A673 (cell line): ENCODE measurements at regions not wholly inside any gene's neighbourhood (a gene's known extent, or its start where the extent isn't known, plus 50 kb on each side); places are given as distances from the start of the nearest gene placed in this dataset.
"Not testable (repeated sequence)": the region's sequence is repeated elsewhere in the genome, so short reads cannot be mapped to it uniquely, and the experiment has no call there.

Experiments used
- BruUV-seq: library from RNA; stranded (reverse); fragments of 400-500 nt; replicated peaks from 2 replicates; lab custom pipeline; 2021; lab: Mats Ljungman, UMichigan
- CTCF ChIA-PET: fragments of 300-600 bp; sonication (Branson Sonifier 250); formaldehyde crosslinking; loops from one replicate; lab custom pipeline; 2022; ENCODE audit warnings: antibody characterized with exemption; lab: Charles Lee
- POLR2A ChIA-PET: fragments of 300-600 bp; sonication (Branson Sonifier 250); formaldehyde crosslinking; loops from one replicate; lab custom pipeline; 2022; ENCODE audit warnings: antibody characterized with exemption; ENCODE audit not compliant: low non-redundant PET; lab: Charles Lee
- DNase-seq: peaks from one replicate; pipeline ENCODE4 v3.0.0-alpha.2; 2015; ENCODE audit warnings: low spot score
- H3K27ac ChIP-seq: fragments of 200-600 bp; sonication (generic); 2 replicates; pipeline ENCODE4 v1.5.1; 2016; ENCODE audit warnings: mixed run types, low read depth, mild to moderate bottlenecking, mixed read lengths, antibody characterized with exemption, low read length; ENCODE audit not compliant: poor library complexity, severe bottlenecking
- H3K27me3 ChIP-seq: fragments of 200-600 bp; sonication (generic); replicated peaks from 2 replicates; pipeline ENCODE4 v1.6.1; 2017; ENCODE audit warnings: mixed run types, low read depth, mild to moderate bottlenecking, mixed read lengths, antibody characterized with exemption, low read length; ENCODE audit not compliant: insufficient read depth, poor library complexity
- H3K36me3 ChIP-seq: fragments of 200-600 bp; sonication (generic); 2 replicates; pipeline ENCODE4 v1.6.1; 2016; ENCODE audit warnings: mixed run types, mild to moderate bottlenecking, mixed read lengths, antibody characterized with exemption, low read length; ENCODE audit not compliant: insufficient read depth, poor library complexity, severe bottlenecking
- H3K4me1 ChIP-seq: fragments of 200-600 bp; sonication (generic); 2 replicates; pipeline ENCODE4 v1.6.1; 2017; ENCODE audit warnings: mixed run types, mild to moderate bottlenecking, mixed read lengths, antibody characterized with exemption, low read length; ENCODE audit not compliant: insufficient read depth, poor library complexity, severe bottlenecking
- H3K4me3 ChIP-seq: fragments of 200-600 bp; sonication (generic); 2 replicates; pipeline ENCODE4 v1.5.1; 2016; ENCODE audit warnings: low read depth, mixed run types, mild to moderate bottlenecking, mixed read lengths, low read length; ENCODE audit not compliant: poor library complexity, severe bottlenecking
- H3K9me3 ChIP-seq: fragments of 200-600 bp; sonication (generic); 2 replicates; pipeline ENCODE4 v1.6.1; 2016; ENCODE audit warnings: mixed run types, low read depth, mild to moderate bottlenecking, mixed read lengths, antibody characterized with exemption, low read length; ENCODE audit not compliant: poor library complexity, severe bottlenecking
- EZH2 ChIP-seq: fragments of 200-600 bp; sonication (generic); IDR thresholded peaks from 2 replicates; pipeline ENCODE4 v1.6.1; 2017; ENCODE audit warnings: borderline replicate concordance, low read depth, mild to moderate bottlenecking, mixed read lengths, antibody characterized with exemption, low read length; ENCODE audit not compliant: poor library complexity, severe bottlenecking
- intact Hi-C: fragments of 100-400 bp; cut with micrococcal nuclease; formaldehyde crosslinking; loops from one replicate; pipeline ENCODE4 v1.10.0; 2022; ENCODE audit not compliant: unreplicated experiment
- TF ChIP-seq, protein P1 (sequence below): fragments of 300-800, 200-600 bp; sonication (generic); conservative IDR thresholded peaks from 2 replicates; pipeline ENCODE4 v1.5.1; 2017; ENCODE audit warnings: low read depth, mild to moderate bottlenecking, antibody characterized with exemption, low read length, moderate library complexity, mixed read lengths

DNA sequence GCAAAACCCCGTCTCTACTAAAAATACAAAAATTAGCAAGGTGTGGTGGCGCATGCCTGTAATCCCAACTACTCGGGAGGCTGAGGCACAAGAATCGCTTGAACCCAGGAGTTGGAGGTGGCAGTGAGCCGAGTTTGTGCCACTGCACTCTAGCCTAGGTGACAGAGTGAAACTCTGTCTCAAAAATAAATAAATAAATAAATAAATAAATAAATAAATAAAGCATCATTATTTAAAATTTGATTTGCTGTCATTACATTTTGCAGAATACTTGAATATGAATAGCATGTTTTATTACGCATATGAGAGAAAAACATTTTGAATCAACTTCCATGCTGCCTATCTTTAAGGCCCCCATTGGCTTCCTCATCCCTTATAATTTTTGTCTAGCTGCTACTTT is 53.4 kb upstream of the MED14 start:
- H3K36me3 ChIP-seq, H3K4me1 ChIP-seq, CTCF ChIA-PET, H3K9me3 ChIP-seq, POLR2A ChIA-PET, H3K27me3 ChIP-seq, DNase-seq, BruUV-seq, intact Hi-C loops, H3K4me3 ChIP-seq, H3K27ac ChIP-seq: not testable (repeated sequence)

- no peak for DNase-seq
- no TSS peak for BruUV-seq
- ChIA-PET CTCF (no interaction called here), POLR2A (no interaction called here)
- Histone ChIP-seq H3K9me3 (no peaks in the 10 kb centered on the region), H3K36me3 (no peaks in the 10 kb centered on the region), H3K4me1 (peaks cover 8% of the 10 kb centered on the region), H3K4me3 (no peak overlapping the region), H3K27me3 (no peaks in the 10 kb centered on the region), H3K27ac (no peak overlapping the region)
- TF ChIP-seq, protein P1, sequence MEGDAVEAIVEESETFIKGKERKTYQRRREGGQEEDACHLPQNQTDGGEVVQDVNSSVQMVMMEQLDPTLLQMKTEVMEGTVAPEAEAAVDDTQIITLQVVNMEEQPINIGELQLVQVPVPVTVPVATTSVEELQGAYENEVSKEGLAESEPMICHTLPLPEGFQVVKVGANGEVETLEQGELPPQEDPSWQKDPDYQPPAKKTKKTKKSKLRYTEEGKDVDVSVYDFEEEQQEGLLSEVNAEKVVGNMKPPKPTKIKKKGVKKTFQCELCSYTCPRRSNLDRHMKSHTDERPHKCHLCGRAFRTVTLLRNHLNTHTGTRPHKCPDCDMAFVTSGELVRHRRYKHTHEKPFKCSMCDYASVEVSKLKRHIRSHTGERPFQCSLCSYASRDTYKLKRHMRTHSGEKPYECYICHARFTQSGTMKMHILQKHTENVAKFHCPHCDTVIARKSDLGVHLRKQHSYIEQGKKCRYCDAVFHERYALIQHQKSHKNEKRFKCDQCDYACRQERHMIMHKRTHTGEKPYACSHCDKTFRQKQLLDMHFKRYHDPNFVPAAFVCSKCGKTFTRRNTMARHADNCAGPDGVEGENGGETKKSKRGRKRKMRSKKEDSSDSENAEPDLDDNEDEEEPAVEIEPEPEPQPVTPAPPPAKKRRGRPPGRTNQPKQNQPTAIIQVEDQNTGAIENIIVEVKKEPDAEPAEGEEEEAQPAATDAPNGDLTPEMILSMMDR: no peak
- no peak for TF ChIP-seq EZH2
- intact Hi-C loops: loop anchor here (10.0 kb wide), 1 partner anchor 248 kb away; no protein-coding TSS in a partner anchor
Measured at GRCh38 chrX:40792433-40792832, 57.1 kb upstream of the MED14 start.

DNA sequence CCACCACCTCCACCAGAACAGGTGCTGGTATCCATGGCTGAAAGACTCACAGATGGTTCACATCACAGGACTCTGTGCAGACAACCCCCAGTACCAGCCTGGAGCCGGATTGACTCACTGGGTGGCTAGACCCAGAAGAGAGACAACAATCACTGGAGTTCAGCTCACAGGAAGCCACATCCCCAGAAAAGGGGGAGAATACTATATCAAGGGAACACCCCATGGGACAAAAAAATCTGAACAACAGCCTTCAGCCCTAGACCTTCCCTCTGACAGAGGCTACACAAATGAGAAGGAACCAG is 59.4 kb upstream of the MED14 start:
- H3K27ac ChIP-seq: peak overlapping the region; percentile 73
- CTCF ChIA-PET: interaction anchor here (1.1 to 1.4 kb wide), 3 partner anchors 143 to 321 kb away, joined by 8 to 36 read pairs (median 15); no protein-coding TSS in a partner anchor
- H3K36me3 ChIP-seq, BruUV-seq, H3K9me3 ChIP-seq, POLR2A ChIA-PET, H3K4me1 ChIP-seq, DNase-seq, H3K4me3 ChIP-seq, H3K27me3 ChIP-seq: not testable (repeated sequence)
- intact Hi-C loops: loop anchor here (2.0 to 10.0 kb wide), 2 partner anchors 144 to 250 kb away; no protein-coding TSS in a partner anchor

DNA sequence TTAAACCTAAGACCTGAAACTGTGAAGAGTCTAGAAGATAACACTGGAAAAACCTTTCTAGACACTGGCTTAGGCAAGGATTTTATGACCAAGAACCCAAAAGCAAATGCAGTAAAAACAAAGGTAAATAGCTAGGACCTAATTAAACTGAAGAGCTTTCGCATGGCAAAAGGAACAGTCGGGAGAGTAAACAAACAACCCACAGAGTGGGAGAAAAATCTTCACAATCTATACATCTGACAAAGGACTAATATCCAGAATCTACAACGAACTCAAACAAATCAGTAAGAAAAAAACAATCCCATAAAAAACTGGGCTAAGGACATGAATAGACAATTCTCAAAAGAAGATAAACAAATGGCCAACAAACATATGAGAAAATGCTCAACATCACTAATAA is 64.4 kb upstream of the MED14 start:
- intact Hi-C loops: loop anchor here (10.0 kb wide), 1 partner anchor 255 kb away; no protein-coding TSS in a partner anchor
- H3K27ac ChIP-seq, H3K4me3 ChIP-seq, H3K36me3 ChIP-seq, H3K9me3 ChIP-seq, BruUV-seq, CTCF ChIA-PET, H3K27me3 ChIP-seq, POLR2A ChIA-PET, DNase-seq, H3K4me1 ChIP-seq: not testable (repeated sequence)

- no peak for DNase-seq
- no peaks in the 10 kb centered on the region for H3K27me3 ChIP-seq
- intact Hi-C loops: no loop called here
Measured at GRCh38 chrX:40805404-40805803, 70.1 kb upstream of the MED14 start.

More at GRCh38 chrX:40805404-40805803, 70.1 kb upstream of the MED14 start:
- H3K4me1 ChIP-seq: no peaks in the 10 kb centered on the region
- no peaks in the 10 kb centered on the region for H3K36me3 ChIP-seq
- POLR2A ChIA-PET: no interaction called here
- H3K27ac ChIP-seq: no peak overlapping the region
- H3K4me3 ChIP-seq: no peak overlapping the region
- TF ChIP-seq, protein P1: no peak
- TF ChIP-seq EZH2: no peak
- CTCF ChIA-PET: no interaction called here
- no peaks in the 10 kb centered on the region for H3K9me3 ChIP-seq
- no TSS peak for BruUV-seq
